ENCODE measurements at regions not wholly inside any gene's neighbourhood (a gene's known extent, or its start where the extent isn't known, plus 50 kb on each side); places are given as distances from the start of the nearest gene placed in this dataset.
A peak's percentile ranks its signal among the peaks of the same experiment; 100 is the strongest.

GRCh38 chr21:41643246-41643966, 123.4 kb downstream of the RIPK4 start:
- no peak for TF ChIP-seq CTCF (conservative IDR thresholded peaks at IDR 0.05; ENCODE audit: low read depth, low read length)
- no peak overlapping the region for H3K4me3 ChIP-seq (ENCODE audit: low read depth, low read length)
- DNase-seq (ENCODE audit: low read depth) = no peak

- H3K4me3 ChIP-seq (ENCODE audit: low read depth, low read length) = no peak overlapping the region
- peak; percentile 38 for DNase-seq (ENCODE audit: low read depth)
- no peak for TF ChIP-seq CTCF (conservative IDR thresholded peaks at IDR 0.05; ENCODE audit: low read depth, low read length)
Measured at GRCh38 chr21:41641821-41642701, 124.8 kb downstream of the RIPK4 start.

- DNase-seq (ENCODE audit: low read depth) = no peak
- TF ChIP-seq CTCF (conservative IDR thresholded peaks at IDR 0.05; ENCODE audit: low read depth, low read length) = no peak
- H3K4me3 ChIP-seq (ENCODE audit: low read depth, low read length) = no peak overlapping the region
Measured at GRCh38 chr21:41641510-41641815, 125.4 kb downstream of the RIPK4 start.

GRCh38 chr21:41640748-41641509, 125.9 kb downstream of the RIPK4 start:
- TF ChIP-seq CTCF (conservative IDR thresholded peaks at IDR 0.05; ENCODE audit: low read depth, low read length) = no peak
- no peak for DNase-seq (ENCODE audit: low read depth)
- no peak overlapping the region for H3K4me3 ChIP-seq (ENCODE audit: low read depth, low read length)

- DNase-seq (ENCODE audit: low read depth) = no peak
- H3K4me3 ChIP-seq (ENCODE audit: low read depth, low read length) = no peak overlapping the region
- TF ChIP-seq CTCF (conservative IDR thresholded peaks at IDR 0.05; ENCODE audit: low read depth, low read length) = no peak
Measured at GRCh38 chr21:41639766-41640165, 127.1 kb downstream of the RIPK4 start.

- no peak for TF ChIP-seq CTCF (conservative IDR thresholded peaks at IDR 0.05; ENCODE audit: low read depth, low read length)
- no peak for DNase-seq (ENCODE audit: low read depth)
- H3K4me3 ChIP-seq (ENCODE audit: low read depth, low read length) = no peak overlapping the region
Measured at GRCh38 chr21:41639336-41639735, 127.5 kb downstream of the RIPK4 start.
